ENCODE measurements at regions not wholly inside any gene's neighbourhood (a gene's known extent, or its start where the extent isn't known, plus 50 kb on each side); places are given as distances from the start of the nearest gene placed in this dataset.

- Histone ChIP-seq H3K4me2 (peak overlapping the region; percentile 85), H3F3A (replicated peaks; ENCODE audit: low read depth) (no peaks in the 10 kb centered on the region; the same call in 1 of the 2 replicates), H3K4me3 (peak overlapping the region; percentile 77), H3K4me1 (ENCODE audit: insufficient read depth) (peaks cover 15% of the 10 kb centered on the region), H2AFZ (no peak overlapping the region), H4K20me1 (replicated peaks; ENCODE audit: insufficient read depth) (no peaks in the 10 kb centered on the region), H3K27me3 (ENCODE audit: insufficient read depth) (no peaks in the 10 kb centered on the region), H3K27ac (ENCODE audit: low read depth) (peak overlapping the region; percentile 76), H3K36me3 (ENCODE audit: insufficient read depth) (no peaks in the 10 kb centered on the region), H3K9me2 (ENCODE audit: insufficient read depth) (no peaks in the 10 kb centered on the region), H3K79me2 (replicated peaks; ENCODE audit: insufficient read depth) (peaks cover 22% of the 10 kb centered on the region)
- H3K27ac Mint-ChIP-seq = no peak overlapping the region
- no peaks in the 10 kb centered on the region; the same call in 2 of the 3 replicates for H3K9me3 Mint-ChIP-seq
- no peak for TF ChIP-seq CTCF (conservative IDR thresholded peaks at IDR 0.05; ENCODE audit: low read depth in 2 of 2)
- TF ChIP-seq ZNF462 (CRISPR knock-in tag; IDR thresholded peaks at IDR 0.05) = no peak
- no peak for TF ChIP-seq CREB1 (CRISPR knock-in tag; IDR thresholded peaks at IDR 0.05; ENCODE audit: low read depth)
- TF ChIP-seq NANOG (IDR thresholded peaks at IDR 0.05; ENCODE audit: borderline replicate concordance) = no peak
- TF ChIP-seq EZH2 (IDR thresholded peaks at IDR 0.05; ENCODE audit: low read depth, unreplicated experiment) = no peak
- no peak for TF ChIP-seq EZH2phosphoT487 (IDR thresholded peaks at IDR 0.05; ENCODE audit: unreplicated experiment)
- no peak for TF ChIP-seq POLR2AphosphoS5 (IDR thresholded peaks at IDR 0.05; ENCODE audit: low read depth)
- TF ChIP-seq REST (IDR thresholded peaks at IDR 0.05; ENCODE audit: unreplicated experiment) = no peak
- TF ChIP-seq ZNF114 (CRISPR knock-in tag; IDR thresholded peaks at IDR 0.05) = no peak
- TF ChIP-seq STAT1 (IDR thresholded peaks at IDR 0.05; ENCODE audit: unreplicated experiment) = no peak
- no peak for TF ChIP-seq JUNB (IDR thresholded peaks at IDR 0.05; ENCODE audit: unreplicated experiment)
- TF ChIP-seq ZNF331 (CRISPR knock-in tag; IDR thresholded peaks at IDR 0.05; ENCODE audit: low read depth) = no peak
- TF ChIP-seq ETS1 (IDR thresholded peaks at IDR 0.05) = no peak
- H3K4me1 Mint-ChIP-seq = peaks cover 19% of the 10 kb centered on the region
- ATAC-seq (peak; percentile 4), DNase-seq (ENCODE audit: low spot score) (no peak)
- peaks cover 3% of the 10 kb centered on the region for H3K27me3 Mint-ChIP-seq (ENCODE audit: insufficient read depth, low read depth, poor library complexity)
- H3K36me3 Mint-ChIP-seq (ENCODE audit: low read depth) = no peaks in the 10 kb centered on the region
- no peak overlapping the region for H3K4me3 Mint-ChIP-seq
These were observed 72.3 kb downstream of the OR2B2 start for GRCh38 chr6:27839626-27840475.
